Ovary (tissue), 7 donors: ENCODE measurements at regions not wholly inside any gene's neighbourhood (a gene's known extent, or its start where the extent isn't known, plus 50 kb on each side); places are given as distances from the start of the nearest gene placed in this dataset.

ENCODE experiments used
- DNase-seq, 5 donors: peaks; one replicate each; pipeline ENCODE4 v3.0.0-alpha.2; 2019 to 2020
- H3K27ac ChIP-seq, 2 donors: fragments of 200-600 bp; one replicate each; pipeline versions ENCODE4 v1.5.1 to v1.8.0; 2019 to 2022
- H3K27me3 ChIP-seq: fragments of 200-600 bp; one replicate; pipeline ENCODE4 v1.8.0; 2022
- H3K36me3 ChIP-seq: fragments of 200-600 bp; sonication (generic); one replicate; pipeline ENCODE4 v1.5.1; 2019
- H3K4me1 ChIP-seq: one replicate; pipeline ENCODE4 v1.8.1; 2013; ENCODE audit warnings: mild to moderate bottlenecking, moderate library complexity; ENCODE audit not compliant: insufficient read depth
- H3K4me3 ChIP-seq: fragments of 200-600 bp; sonication (generic); one replicate; pipeline ENCODE4 v1.5.1; 2017
- H3K9me3 ChIP-seq, 2 donors: fragments of 200-600 bp in 1 of 2; sonication (generic) in 1 of 2; one replicate each; pipeline versions ENCODE4 v1.5.1 to v1.8.1; 2013 to 2019; ENCODE audit warnings: mild to moderate bottlenecking in 1 of 2, moderate library complexity in 1 of 2
- EP300 ChIP-seq: sonication (generic); formaldehyde crosslinking; IDR thresholded peaks from one replicate; pipeline ENCODE4 v1.6.1; 2017; ENCODE audit warnings: antibody characterized with exemption
- POLR2A ChIP-seq: fragments of 450-650 bp; IDR thresholded peaks from one replicate; pipeline ENCODE4 v1.6.1; 2017; ENCODE audit warnings: antibody characterized with exemption, mild to moderate bottlenecking, moderate library complexity
- WGBS, 3 donors: extraction: QIAGEN DNeasy Blood & Tissue Kit in 1 of 3; methylation state at CpG; one replicate each; pipeline versions ENCODE4 v1.1.5 to v1.1.7; 2013 to 2017; 5-methylcytosine and 5-hydroxymethylcytosine counted together
- intact Hi-C, 4 donors: fragments of 100-400 bp; cut with DNase I; formaldehyde crosslinking; loops; one replicate each; pipeline versions ENCODE4 v1.11.0 to v1.15.1; 2022 to 2023
- TF ChIP-seq, protein P1 (sequence below), 3 donors: fragments of 450-650 bp in 2 of 3; fragments of 200-600 bp in 1 of 3; IDR thresholded peaks; one replicate each; pipeline versions ENCODE4 v1.5.1 to v1.8.0; 2016 to 2022; ENCODE audit warnings: antibody characterized with exemption in 3 of 3, mild to moderate bottlenecking in 1 of 3
- donor health status: DM: no; HTN: no; CAD: no; lungs with moderate emphysema.
- donor health status: DM: no; HTN: no; CAD: no.
- donor health status: Bipolar disorder and iron deficiency.
- donor health status: DM: no; HTN: no; CAD: no.
- donor health status: DM: yes; HTN: yes; CAD: no.

DNA sequence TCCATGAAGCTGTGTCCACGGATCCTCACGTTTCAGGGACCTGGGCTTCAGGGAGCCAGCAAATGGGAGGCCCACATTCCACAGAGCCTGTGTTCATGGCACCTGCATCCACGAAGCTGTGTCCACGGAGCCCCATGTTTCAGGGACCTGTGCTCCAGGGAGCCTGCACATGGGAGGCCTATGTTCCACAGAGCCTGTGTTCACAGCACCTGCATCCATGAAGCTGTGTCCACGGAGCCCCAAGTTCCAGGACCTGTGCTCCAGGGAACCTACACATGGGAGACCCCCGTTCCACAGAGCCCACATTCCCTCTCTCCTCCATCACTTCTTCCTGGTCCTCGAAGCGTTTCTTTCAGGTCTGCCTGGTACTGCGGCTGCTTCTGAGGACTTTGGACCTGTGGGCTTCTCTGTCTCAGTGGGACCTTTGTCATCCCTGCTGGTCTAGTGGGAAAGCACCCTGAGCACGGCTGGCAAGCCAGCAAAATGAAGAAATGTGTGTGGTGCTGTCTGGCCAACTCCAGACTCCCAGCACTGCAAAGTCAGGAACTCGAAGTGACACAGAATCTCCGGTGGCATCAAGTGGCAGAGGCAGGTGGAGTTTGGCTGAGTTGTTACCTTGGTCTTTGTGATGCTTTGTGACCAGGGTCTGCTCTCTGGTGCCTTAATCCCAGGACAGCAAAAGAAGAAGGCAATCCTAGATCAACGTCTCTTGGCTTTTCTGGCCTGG is 245.9 kb downstream of the DLL1 start:
- Histone ChIP-seq H3K9me3 (no peaks in the 10 kb centered on the region), H3K27ac (no peak overlapping the region), H3K4me1 (no peaks in the 10 kb centered on the region), H3K27me3 (no peaks in the 10 kb centered on the region), H3K4me3 (no peak overlapping the region), H3K36me3 (no peaks in the 10 kb centered on the region)
- TF ChIP-seq, protein P1, sequence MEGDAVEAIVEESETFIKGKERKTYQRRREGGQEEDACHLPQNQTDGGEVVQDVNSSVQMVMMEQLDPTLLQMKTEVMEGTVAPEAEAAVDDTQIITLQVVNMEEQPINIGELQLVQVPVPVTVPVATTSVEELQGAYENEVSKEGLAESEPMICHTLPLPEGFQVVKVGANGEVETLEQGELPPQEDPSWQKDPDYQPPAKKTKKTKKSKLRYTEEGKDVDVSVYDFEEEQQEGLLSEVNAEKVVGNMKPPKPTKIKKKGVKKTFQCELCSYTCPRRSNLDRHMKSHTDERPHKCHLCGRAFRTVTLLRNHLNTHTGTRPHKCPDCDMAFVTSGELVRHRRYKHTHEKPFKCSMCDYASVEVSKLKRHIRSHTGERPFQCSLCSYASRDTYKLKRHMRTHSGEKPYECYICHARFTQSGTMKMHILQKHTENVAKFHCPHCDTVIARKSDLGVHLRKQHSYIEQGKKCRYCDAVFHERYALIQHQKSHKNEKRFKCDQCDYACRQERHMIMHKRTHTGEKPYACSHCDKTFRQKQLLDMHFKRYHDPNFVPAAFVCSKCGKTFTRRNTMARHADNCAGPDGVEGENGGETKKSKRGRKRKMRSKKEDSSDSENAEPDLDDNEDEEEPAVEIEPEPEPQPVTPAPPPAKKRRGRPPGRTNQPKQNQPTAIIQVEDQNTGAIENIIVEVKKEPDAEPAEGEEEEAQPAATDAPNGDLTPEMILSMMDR (IDR thresholded peaks at IDR 0.05) = no peak
- no peak for TF ChIP-seq EP300
- TF ChIP-seq POLR2A = no peak
- DNase-seq = peak in 1 of 5 donors; percentile 13
- intact Hi-C loops = no loop called here
- WGBS, 3 donors = 88 to 92% (median 89%) methylated on average over 13 of the region's 13 CpGs

DNA sequence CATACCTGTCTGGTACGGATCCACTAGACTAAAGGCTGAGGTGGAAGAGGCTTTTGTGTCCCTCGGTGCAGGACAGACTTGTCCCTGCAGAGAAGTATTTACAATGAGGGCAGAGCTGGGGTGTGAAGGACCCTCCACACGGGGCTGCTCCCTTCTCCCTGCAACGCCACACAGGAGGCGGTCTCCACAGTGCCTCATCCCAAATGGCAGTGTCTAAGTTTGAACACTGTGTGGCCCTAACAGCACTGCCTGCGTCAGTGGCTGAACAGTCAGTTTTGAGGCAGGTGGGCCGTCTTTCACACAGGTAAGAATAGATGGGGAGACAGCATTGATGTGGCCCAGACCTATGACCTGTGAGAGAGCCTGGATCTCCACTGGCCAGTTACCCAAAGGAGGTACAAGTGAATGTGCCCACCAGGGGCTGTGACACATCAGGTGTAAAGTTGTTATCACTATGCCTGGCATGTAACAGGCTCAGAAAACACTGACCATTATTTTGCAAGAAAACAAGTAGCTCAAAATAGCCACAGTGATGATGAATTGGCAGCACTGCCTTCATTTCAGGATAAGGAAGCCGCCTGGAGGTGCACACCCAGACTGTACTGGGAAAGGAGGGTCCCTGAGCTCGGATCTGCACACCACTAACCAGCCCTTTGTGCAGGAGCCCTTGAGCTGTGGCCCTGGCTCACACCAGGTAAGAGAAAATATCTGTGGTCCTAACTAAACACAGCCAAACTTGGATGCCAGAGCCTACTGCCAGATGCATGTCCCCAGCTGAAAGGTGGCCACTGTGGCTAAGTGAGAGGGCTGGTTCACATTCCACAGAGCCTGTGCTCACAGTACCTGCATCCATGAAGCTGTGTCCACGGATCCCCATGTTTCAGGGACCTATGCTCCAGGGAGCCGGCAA is 246.7 kb downstream of the DLL1 start:
- H3K4me1 ChIP-seq = no peaks in the 10 kb centered on the region
- H3K27me3 ChIP-seq = no peaks in the 10 kb centered on the region
- peak in 1 of 5 donors; percentile 3 for DNase-seq
- no peak overlapping the region for H3K4me3 ChIP-seq
- no peak overlapping the region for H3K27ac ChIP-seq
- no peaks in the 10 kb centered on the region for H3K9me3 ChIP-seq
- intact Hi-C loops = no loop called here
- 80 to 87% (median 81%) methylated on average over 11 of the region's 11 CpGs for WGBS, 3 donors
- TF ChIP-seq EP300 (no peak), POLR2A (no peak)
- TF ChIP-seq, protein P1 (IDR thresholded peaks at IDR 0.05) = no peak
- H3K36me3 ChIP-seq = no peaks in the 10 kb centered on the region

DNA sequence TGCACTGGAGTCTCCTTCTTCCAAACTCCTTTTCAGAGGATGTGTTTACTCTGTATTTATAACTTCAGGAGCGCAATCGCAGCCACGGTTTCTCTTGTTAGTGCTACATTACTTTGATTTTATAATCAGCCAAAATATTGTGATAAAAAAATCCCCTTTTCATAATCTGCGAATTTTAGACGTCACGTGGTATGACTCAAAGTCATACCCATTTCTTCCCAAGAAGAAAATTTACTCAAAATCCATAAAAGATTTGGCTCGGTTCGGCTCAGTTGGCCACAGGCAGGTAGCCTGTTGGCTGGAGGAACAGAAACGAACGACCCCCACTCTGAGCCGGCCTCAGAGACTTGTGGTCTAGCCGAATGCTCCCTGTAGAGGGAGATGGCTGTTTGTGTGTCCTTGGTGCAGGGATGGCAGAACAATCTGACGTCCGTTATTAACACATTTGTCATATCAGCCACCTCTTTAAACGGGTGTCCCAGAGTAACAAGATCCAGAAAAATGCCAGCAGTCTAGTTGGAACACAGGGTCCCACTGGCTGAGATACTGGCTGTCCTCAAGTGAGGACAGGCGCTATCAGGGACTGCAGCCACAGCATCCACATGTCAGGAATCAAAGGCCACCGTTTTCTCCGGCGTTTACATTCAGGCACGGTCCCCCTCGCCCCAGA is 247.6 kb downstream of the DLL1 start:
- TF ChIP-seq, protein P1 (IDR thresholded peaks at IDR 0.05) = no peak
- TF ChIP-seq EP300 = no peak
- no peak for TF ChIP-seq POLR2A
- Histone ChIP-seq H3K4me1 (no peaks in the 10 kb centered on the region), H3K9me3 (no peaks in the 10 kb centered on the region), H3K36me3 (no peaks in the 10 kb centered on the region), H3K4me3 (no peak overlapping the region), H3K27ac (no peak overlapping the region), H3K27me3 (no peaks in the 10 kb centered on the region)
- intact Hi-C loops = no loop called here
- WGBS, 3 donors = 76 to 82% (median 80%) methylated on average over 21 of the region's 21 CpGs
- peak in 1 of 5 donors; percentile 3 for DNase-seq

DNA sequence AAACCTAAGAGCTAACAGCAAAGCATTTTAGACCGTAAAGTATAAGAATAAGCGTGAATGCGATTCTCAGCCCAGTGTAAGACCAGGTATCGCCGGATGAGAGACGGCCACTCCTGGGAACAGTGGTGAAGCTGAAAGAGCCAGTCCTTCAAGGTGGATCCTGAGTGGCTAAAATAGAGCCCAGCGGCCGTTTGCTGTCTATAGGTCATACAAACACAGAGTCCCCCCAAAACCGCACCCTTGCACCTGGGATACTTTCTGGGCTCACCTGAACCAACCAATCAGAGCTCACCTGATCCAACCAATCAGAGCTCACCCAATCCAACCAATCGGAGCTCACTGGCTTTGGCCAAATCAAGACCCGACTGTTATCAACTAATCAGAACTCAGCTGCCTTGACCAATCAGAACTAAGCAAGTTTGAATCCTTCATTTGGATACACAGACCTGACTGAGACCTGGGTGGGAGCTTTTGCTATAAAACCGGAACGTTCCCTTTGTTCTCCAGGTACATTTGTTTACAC is 248.2 kb downstream of the DLL1 start:
- Histone ChIP-seq H3K4me1 (no peaks in the 10 kb centered on the region), H3K27ac (no peak overlapping the region), H3K4me3 (no peak overlapping the region), H3K27me3 (no peaks in the 10 kb centered on the region), H3K36me3 (no peaks in the 10 kb centered on the region), H3K9me3 (no peaks in the 10 kb centered on the region)
- peak in 1 of 5 donors; percentile 10 for DNase-seq
- intact Hi-C loops = no loop called here
- TF ChIP-seq POLR2A (no peak), EP300 (no peak)
- TF ChIP-seq, protein P1 (IDR thresholded peaks at IDR 0.05) = no peak
- 91 to 97% (median 94%) methylated on average over 13 of the region's 13 CpGs for WGBS, 3 donors
